CD14-positive monocyte (primary cell): ENCODE measurements at regions not wholly inside any gene's neighbourhood (a gene's known extent, or its start where the extent isn't known, plus 50 kb on each side); places are given as distances from the start of the nearest gene placed in this dataset.

Source experiments
- DNase-seq, 3 donors: peaks; one replicate each; pipeline ENCODE4 v3.0.0-alpha.2; 2011 to 2022
- H2AFZ ChIP-seq: 2 replicates; pipeline ENCODE4 v1.6.0; 2012; ENCODE audit warnings: mild to moderate bottlenecking, low read depth, low read length, inconsistent platforms; ENCODE audit not compliant: insufficient read depth, poor library complexity, severe bottlenecking
- H3K27ac ChIP-seq, 2 donors: 1 replicate in 1 of 2; 2 replicates in 1 of 2; pipeline ENCODE4 v1.5.1; 2012 to 2013; ENCODE audit warnings: low read length in 2 of 2, control low read depth in 1 of 2, inconsistent platforms in 1 of 2, low read depth in 1 of 2, mild to moderate bottlenecking in 1 of 2
- H3K27me3 ChIP-seq, 2 donors: one replicate each; pipeline versions ENCODE4 v1.6.0 to v1.6.1; 2011 to 2013; ENCODE audit warnings: low read length in 2 of 2; ENCODE audit not compliant: control insufficient read depth in 2 of 2, insufficient read depth in 2 of 2
- H3K36me3 ChIP-seq, 2 donors: replicated peaks in 1 of 2; 1 replicate in 1 of 2; 2 replicates in 1 of 2; pipeline versions ENCODE4 v1.5.1 to v1.6.1; 2012 to 2013; ENCODE audit warnings: low read length in 2 of 2, control low read depth in 1 of 2, inconsistent platforms in 1 of 2, mild to moderate bottlenecking in 1 of 2; ENCODE audit not compliant: insufficient read depth in 2 of 2, control insufficient read depth in 1 of 2
- H3K4me1 ChIP-seq, 2 donors: 1 replicate in 1 of 2; 2 replicates in 1 of 2; pipeline versions ENCODE4 v1.5.1 to v1.6.1; 2012 to 2013; ENCODE audit warnings: low read length in 2 of 2, control low read depth in 1 of 2, inconsistent platforms in 1 of 2, mild to moderate bottlenecking in 1 of 2, moderate library complexity in 1 of 2; ENCODE audit not compliant: insufficient read depth in 2 of 2, control insufficient read depth in 1 of 2
- H3K4me2 ChIP-seq: replicated peaks from 2 replicates; pipeline ENCODE3; 2012; ENCODE audit warnings: low read length, moderate library complexity, mild to moderate bottlenecking; ENCODE audit not compliant: poor library complexity, severe bottlenecking; ENCODE audit errors: extremely low read depth
- H3K4me3 ChIP-seq, 3 experiments: fragments of 200-600 bp in 1 of 3; sonication (generic) in 1 of 3; replicated peaks in 1 of 3; 1 replicate in 2 of 3; 2 replicates in 1 of 3; pipeline ENCODE4 v1.5.1; 2011 to 2013; ENCODE audit warnings: low read length in 3 of 3, mild to moderate bottlenecking in 3 of 3, control low read depth in 2 of 3, low read depth in 2 of 3, inconsistent platforms in 1 of 3, moderate library complexity in 1 of 3
- H3K79me2 ChIP-seq: 2 replicates; pipeline ENCODE4 v1.6.0; 2012; ENCODE audit warnings: mild to moderate bottlenecking, control low read depth, inconsistent platforms, low read length, moderate library complexity; ENCODE audit not compliant: insufficient read depth
- H3K9ac ChIP-seq: 2 replicates; pipeline ENCODE4 v1.6.0; 2017; ENCODE audit warnings: low read length, mild to moderate bottlenecking; ENCODE audit not compliant: insufficient read depth, poor library complexity, severe bottlenecking
- H3K9me3 ChIP-seq, 2 donors: replicated peaks in 1 of 2; 1 replicate in 1 of 2; 2 replicates in 1 of 2; pipeline versions ENCODE4 v1.5.1 to v1.6.1; 2012 to 2013; ENCODE audit warnings: low read length in 2 of 2, control low read depth in 1 of 2; ENCODE audit not compliant: control insufficient read depth in 1 of 2, insufficient read depth in 1 of 2
- H4K20me1 ChIP-seq: 2 replicates; pipeline ENCODE4 v1.6.0; 2012; ENCODE audit warnings: mild to moderate bottlenecking, low read length, control low read depth, moderate library complexity; ENCODE audit not compliant: insufficient read depth
- H3K27ac Mint-ChIP-seq, 7 donors: one replicate each; pipeline ENCODE4 v1.8.0; 2020; ENCODE audit warnings: mild to moderate bottlenecking in 7 of 7, mixed read lengths in 7 of 7, moderate library complexity in 6 of 7, inconsistent platforms in 2 of 7
- H3K27me3 Mint-ChIP-seq, 3 donors: one replicate each; pipeline ENCODE4 v1.8.0; 2021 to 2022; ENCODE audit warnings: low read depth in 3 of 3, mild to moderate bottlenecking in 3 of 3, mixed read lengths in 3 of 3, moderate library complexity in 3 of 3, inconsistent platforms in 1 of 3
- H3K36me3 Mint-ChIP-seq, 2 donors: one replicate each; pipeline ENCODE4 v1.8.0; 2020; ENCODE audit warnings: mixed read lengths in 2 of 2, inconsistent platforms in 1 of 2, mild to moderate bottlenecking in 1 of 2
- H3K4me1 Mint-ChIP-seq: one replicate; pipeline ENCODE4 v1.8.0; 2020; ENCODE audit warnings: mild to moderate bottlenecking, mixed read lengths
- H3K4me3 Mint-ChIP-seq, 2 donors: one replicate each; pipeline ENCODE4 v1.8.0; 2020; ENCODE audit warnings: mild to moderate bottlenecking in 2 of 2, mixed read lengths in 2 of 2, moderate library complexity in 1 of 2
- H3K9me3 Mint-ChIP-seq, 7 donors: one replicate each; pipeline ENCODE4 v1.8.0; 2020 to 2022; ENCODE audit warnings: mixed read lengths in 7 of 7, mild to moderate bottlenecking in 6 of 7, moderate library complexity in 6 of 7, inconsistent platforms in 2 of 7
- CTCF ChIP-seq: fragments of 200-600 bp; IDR thresholded peaks from one replicate; pipeline ENCODE4 v1.8.0; 2022; ENCODE audit warnings: antibody characterized with exemption, mild to moderate bottlenecking
- WGBS: methylation state at CpG from one replicate; pipeline ENCODE4 v1.1.5; 2013; ENCODE audit warnings: missing lambda C conversion rate; ENCODE audit not compliant: insufficient coverage; 5-methylcytosine and 5-hydroxymethylcytosine counted together
- intact Hi-C, 2 donors: fragments of 100-400 bp; cut with micrococcal nuclease; formaldehyde crosslinking; loops; one replicate each; pipeline versions ENCODE4 v1.15.0 to v1.15.1; 2023

GRCh38 chr5:82397741-82398320, 119.7 kb upstream of the RPS23 start:
- Histone ChIP-seq H3K9ac (no peak overlapping the region), H2AFZ (no peak overlapping the region), H3K79me2 (no peaks in the 10 kb centered on the region), H3K4me3 (no peak overlapping the region), H3K4me2 (no peak overlapping the region), H3K27ac (no peak overlapping the region), H3K9me3 (no peaks in the 10 kb centered on the region), H3K4me1 (no peaks in the 10 kb centered on the region), H3K36me3 (no peaks in the 10 kb centered on the region), H3K27me3 (no peaks in the 10 kb centered on the region), H4K20me1 (no peaks in the 10 kb centered on the region)
- Mint-ChIP-seq H3K4me1 (no peaks in the 10 kb centered on the region), H3K27me3 (peaks cover 0 to 4% (median 0%) of the 10 kb centered on the region in 3 donors), H3K9me3 (peaks cover 0 to 4% (median 0%) of the 10 kb centered on the region in 7 donors), H3K27ac (no peak overlapping the region), H3K36me3 (no peaks in the 10 kb centered on the region), H3K4me3 (no peak overlapping the region)
- intact Hi-C loops, result no loop called here
- 100% methylated on average over 1 of the region's 3 CpGs for WGBS
- DNase-seq, result no peak
- no peak for TF ChIP-seq CTCF

- no peak for DNase-seq
- Mint-ChIP-seq H3K4me1 (no peaks in the 10 kb centered on the region), H3K27ac (no peak overlapping the region), H3K36me3 (no peaks in the 10 kb centered on the region), H3K4me3 (no peak overlapping the region), H3K27me3 (peaks cover 0 to 4% (median 0%) of the 10 kb centered on the region in 3 donors), H3K9me3 (peaks cover 0 to 6% (median 0%) of the 10 kb centered on the region in 7 donors)
- 92% methylated on average over 6 of the region's 11 CpGs for WGBS
- Histone ChIP-seq H3K4me3 (no peak overlapping the region), H3K27ac (no peak overlapping the region), H3K4me2 (no peak overlapping the region), H3K79me2 (no peaks in the 10 kb centered on the region), H3K4me1 (no peaks in the 10 kb centered on the region), H3K27me3 (no peaks in the 10 kb centered on the region), H3K9ac (no peak overlapping the region), H3K9me3 (no peaks in the 10 kb centered on the region), H3K36me3 (no peaks in the 10 kb centered on the region), H4K20me1 (no peaks in the 10 kb centered on the region), H2AFZ (no peak overlapping the region)
- no peak for TF ChIP-seq CTCF
- intact Hi-C loops, result no loop called here
Measured at GRCh38 chr5:82396871-82397514, 118.8 kb upstream of the RPS23 start.
